ENCODE measurements at regions not wholly inside any gene's neighbourhood (a gene's known extent, or its start where the extent isn't known, plus 50 kb on each side); places are given as distances from the start of the nearest gene placed in this dataset.

- H3K9me3 ChIP-seq, result no peaks in the 10 kb centered on the region
- H3K27me3 ChIP-seq, result no peaks in the 10 kb centered on the region
- H3K27ac ChIP-seq, result no peak overlapping the region
- TF ChIP-seq, protein P1, sequence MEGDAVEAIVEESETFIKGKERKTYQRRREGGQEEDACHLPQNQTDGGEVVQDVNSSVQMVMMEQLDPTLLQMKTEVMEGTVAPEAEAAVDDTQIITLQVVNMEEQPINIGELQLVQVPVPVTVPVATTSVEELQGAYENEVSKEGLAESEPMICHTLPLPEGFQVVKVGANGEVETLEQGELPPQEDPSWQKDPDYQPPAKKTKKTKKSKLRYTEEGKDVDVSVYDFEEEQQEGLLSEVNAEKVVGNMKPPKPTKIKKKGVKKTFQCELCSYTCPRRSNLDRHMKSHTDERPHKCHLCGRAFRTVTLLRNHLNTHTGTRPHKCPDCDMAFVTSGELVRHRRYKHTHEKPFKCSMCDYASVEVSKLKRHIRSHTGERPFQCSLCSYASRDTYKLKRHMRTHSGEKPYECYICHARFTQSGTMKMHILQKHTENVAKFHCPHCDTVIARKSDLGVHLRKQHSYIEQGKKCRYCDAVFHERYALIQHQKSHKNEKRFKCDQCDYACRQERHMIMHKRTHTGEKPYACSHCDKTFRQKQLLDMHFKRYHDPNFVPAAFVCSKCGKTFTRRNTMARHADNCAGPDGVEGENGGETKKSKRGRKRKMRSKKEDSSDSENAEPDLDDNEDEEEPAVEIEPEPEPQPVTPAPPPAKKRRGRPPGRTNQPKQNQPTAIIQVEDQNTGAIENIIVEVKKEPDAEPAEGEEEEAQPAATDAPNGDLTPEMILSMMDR (IDR thresholded peaks at IDR 0.05), result no peak
- no peak overlapping the region for H3K4me3 ChIP-seq (ENCODE audit: low read depth in 1 of 2, low read length in 1 of 2)
- H3K36me3 ChIP-seq, result no peaks in the 10 kb centered on the region
- peaks cover 3 to 4% of the 10 kb centered on the region in 2 experiments for H3K4me1 ChIP-seq (ENCODE audit: control insufficient read depth in 1 of 2, insufficient read depth in 1 of 2, low read depth in 1 of 2, low read length in 1 of 2)
These were observed 114.1 kb upstream of the TRIM2 start for GRCh38 chr4:153090181-153090580.

DNA sequence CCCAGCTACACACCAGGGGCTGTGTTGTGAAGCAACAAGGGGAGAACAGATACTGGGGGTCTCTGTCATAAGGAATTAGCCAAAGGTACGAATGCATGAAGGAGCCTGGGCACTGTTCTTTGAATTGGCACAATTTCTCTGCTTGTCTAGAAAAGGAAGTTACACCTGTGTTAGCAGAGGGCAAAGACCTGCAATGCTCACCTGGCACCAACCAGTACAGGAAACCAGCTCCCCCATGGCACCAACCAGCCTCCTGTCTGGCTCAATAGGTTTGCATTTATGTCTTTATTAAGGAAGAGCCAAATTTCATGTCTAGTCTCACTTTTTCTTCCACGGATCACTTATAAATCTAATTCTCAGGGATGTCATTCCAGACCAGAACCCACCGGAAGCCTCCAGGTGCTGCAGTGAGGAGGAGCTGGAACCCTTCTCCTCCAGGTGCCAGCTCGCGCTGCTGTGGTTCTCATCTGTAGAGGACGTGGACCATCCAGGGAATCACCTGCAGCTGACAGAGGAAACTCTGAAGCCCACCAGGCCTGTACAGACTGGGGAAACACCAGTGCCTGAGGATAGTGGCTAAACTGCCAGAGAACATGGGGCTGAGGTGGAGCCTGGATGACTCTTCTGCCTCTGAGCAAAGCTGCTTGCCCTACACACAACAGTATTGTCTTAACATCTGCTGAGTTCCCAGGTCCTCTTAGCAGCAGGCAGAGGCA is 113.4 kb upstream of the TRIM2 start:
- Histone ChIP-seq H3K27me3 (no peaks in the 10 kb centered on the region), H3K4me3 (ENCODE audit: low read depth in 1 of 2, low read length in 1 of 2) (no peak overlapping the region), H3K27ac (no peak overlapping the region), H3K4me1 (ENCODE audit: control insufficient read depth in 1 of 2, insufficient read depth in 1 of 2, low read depth in 1 of 2, low read length in 1 of 2) (no peaks in the 10 kb centered on the region), H3K36me3 (no peaks in the 10 kb centered on the region), H3K9me3 (no peaks in the 10 kb centered on the region)
- TF ChIP-seq, protein P1 (IDR thresholded peaks at IDR 0.05), result no peak

- no peak overlapping the region for H3K4me3 ChIP-seq (ENCODE audit: low read depth in 1 of 2, low read length in 1 of 2)
- no peaks in the 10 kb centered on the region for H3K4me1 ChIP-seq (ENCODE audit: control insufficient read depth in 1 of 2, insufficient read depth in 1 of 2, low read depth in 1 of 2, low read length in 1 of 2)
- H3K27ac ChIP-seq, result no peak overlapping the region
- H3K36me3 ChIP-seq, result no peaks in the 10 kb centered on the region
- TF ChIP-seq, protein P1 (IDR thresholded peaks at IDR 0.05), result no peak
- no peaks in the 10 kb centered on the region for H3K9me3 ChIP-seq
- H3K27me3 ChIP-seq, result no peaks in the 10 kb centered on the region
These were observed 110.8 kb upstream of the TRIM2 start for GRCh38 chr4:153093396-153093795.

- H3K27me3 ChIP-seq, result no peaks in the 10 kb centered on the region
- H3K4me3 ChIP-seq (ENCODE audit: low read depth in 1 of 2, low read length in 1 of 2), result no peak overlapping the region
- H3K4me1 ChIP-seq (ENCODE audit: control insufficient read depth in 1 of 2, insufficient read depth in 1 of 2, low read depth in 1 of 2, low read length in 1 of 2), result no peaks in the 10 kb centered on the region
- TF ChIP-seq, protein P1 (IDR thresholded peaks at IDR 0.05), result no peak
- no peak overlapping the region for H3K27ac ChIP-seq
- H3K36me3 ChIP-seq, result no peaks in the 10 kb centered on the region
- no peaks in the 10 kb centered on the region for H3K9me3 ChIP-seq
These were observed 110.4 kb upstream of the TRIM2 start for GRCh38 chr4:153093802-153094201.

- no peak overlapping the region for H3K4me3 ChIP-seq (ENCODE audit: low read depth in 1 of 2, low read length in 1 of 2)
- H3K36me3 ChIP-seq, result no peaks in the 10 kb centered on the region
- H3K9me3 ChIP-seq, result no peaks in the 10 kb centered on the region
- no peak overlapping the region for H3K27ac ChIP-seq
- no peaks in the 10 kb centered on the region for H3K4me1 ChIP-seq (ENCODE audit: control insufficient read depth in 1 of 2, insufficient read depth in 1 of 2, low read depth in 1 of 2, low read length in 1 of 2)
- TF ChIP-seq, protein P1 (IDR thresholded peaks at IDR 0.05), result no peak
- H3K27me3 ChIP-seq, result no peaks in the 10 kb centered on the region
These were observed 109.8 kb upstream of the TRIM2 start for GRCh38 chr4:153094435-153094834.

All from neutrophil (primary cell).